ENCODE measurements at regions not wholly inside any gene's neighbourhood (a gene's known extent, or its start where the extent isn't known, plus 50 kb on each side); places are given as distances from the start of the nearest gene placed in this dataset.

DNA sequence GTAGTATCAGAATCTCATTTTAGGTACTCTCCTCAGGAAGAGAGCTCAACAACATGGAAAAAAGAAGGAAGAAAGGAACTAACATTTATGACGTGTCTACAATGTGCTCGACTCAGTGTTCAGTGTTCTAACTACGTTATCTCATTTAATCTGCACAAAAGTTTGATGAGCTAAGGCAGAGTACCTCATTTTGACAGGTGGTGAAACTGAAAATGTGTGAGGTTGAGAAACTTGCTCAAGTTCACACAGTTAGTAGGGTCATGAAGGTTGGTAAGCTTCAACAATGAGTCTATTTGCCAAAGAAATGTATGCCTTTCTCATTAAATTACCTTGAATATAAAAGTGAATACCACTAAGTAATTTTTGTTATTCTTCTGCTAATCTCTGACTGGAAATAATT lies 165.1 kb downstream of the CAAP1 start (continued):
- TF ChIP-seq, protein P1, sequence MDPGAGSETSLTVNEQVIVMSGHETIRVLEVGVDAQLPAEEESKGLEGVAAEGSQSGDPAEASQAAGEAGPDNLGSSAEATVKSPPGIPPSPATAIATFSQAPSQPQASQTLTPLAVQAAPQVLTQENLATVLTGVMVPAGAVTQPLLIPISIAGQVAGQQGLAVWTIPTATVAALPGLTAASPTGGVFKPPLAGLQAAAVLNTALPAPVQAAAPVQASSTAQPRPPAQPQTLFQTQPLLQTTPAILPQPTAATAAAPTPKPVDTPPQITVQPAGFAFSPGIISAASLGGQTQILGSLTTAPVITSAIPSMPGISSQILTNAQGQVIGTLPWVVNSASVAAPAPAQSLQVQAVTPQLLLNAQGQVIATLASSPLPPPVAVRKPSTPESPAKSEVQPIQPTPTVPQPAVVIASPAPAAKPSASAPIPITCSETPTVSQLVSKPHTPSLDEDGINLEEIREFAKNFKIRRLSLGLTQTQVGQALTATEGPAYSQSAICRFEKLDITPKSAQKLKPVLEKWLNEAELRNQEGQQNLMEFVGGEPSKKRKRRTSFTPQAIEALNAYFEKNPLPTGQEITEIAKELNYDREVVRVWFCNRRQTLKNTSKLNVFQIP (CRISPR knock-in tag; IDR thresholded peaks at IDR 0.05; ENCODE audit: borderline replicate concordance, low read depth), result no peak
- TF ChIP-seq RARB (CRISPR knock-in tag; IDR thresholded peaks at IDR 0.05), result no peak

DNA sequence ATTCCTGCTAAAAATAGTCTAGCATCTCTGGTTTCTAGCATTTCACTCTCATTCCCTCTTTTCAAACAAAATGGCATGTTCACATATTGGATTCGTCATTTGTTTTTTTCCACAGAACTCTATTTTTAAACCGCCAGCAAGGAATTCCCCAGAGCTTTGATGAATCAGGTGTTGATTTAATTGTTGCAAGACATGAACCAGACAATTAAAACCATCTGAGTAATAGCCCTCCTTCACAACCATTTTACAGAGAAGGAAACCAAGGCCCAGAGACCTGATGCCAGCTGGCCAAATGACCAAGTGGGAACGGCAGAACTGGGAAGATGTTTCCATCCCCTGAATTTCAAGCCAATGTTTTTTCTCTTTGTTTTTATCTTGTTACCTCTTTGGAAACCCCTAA lies 167.0 kb downstream of the CAAP1 start:
- TF ChIP-seq ESRRG (CRISPR knock-in tag; IDR thresholded peaks at IDR 0.05), result no peak
- no peak for TF ChIP-seq ZNF70 (CRISPR knock-in tag; IDR thresholded peaks at IDR 0.05)
- TF ChIP-seq ZC3H10 (CRISPR knock-in tag; IDR thresholded peaks at IDR 0.05), result peak; percentile 70; the same call in 1 of the 2 replicates
- no peak for ATAC-seq

DNA sequence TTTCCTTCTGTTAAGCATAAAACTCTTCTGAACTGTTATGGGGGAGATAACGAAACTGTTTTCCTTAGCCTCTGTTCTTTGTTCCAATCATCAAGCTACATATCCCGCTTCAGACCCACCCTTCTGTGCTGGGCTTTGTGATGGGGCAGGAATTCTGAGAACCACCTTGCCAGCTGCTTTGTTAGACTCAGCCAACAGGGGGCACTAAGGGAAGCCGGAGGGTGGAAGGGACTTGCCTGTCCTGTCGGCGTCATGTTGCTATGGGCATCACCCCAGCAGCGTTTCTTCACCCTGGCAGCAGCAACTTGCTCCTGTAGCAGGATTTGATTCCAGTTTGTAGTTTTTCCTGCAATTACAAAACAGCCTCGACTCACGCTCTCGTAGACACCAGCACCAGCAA lies 169.1 kb downstream of the CAAP1 start:
- TF ChIP-seq ARNTL (CRISPR knock-in tag; IDR thresholded peaks at IDR 0.05; ENCODE audit: borderline replicate concordance, low read depth), result no peak
- TF ChIP-seq ZFP3 (CRISPR knock-in tag; IDR thresholded peaks at IDR 0.05), result no peak
- TF ChIP-seq, protein P2, sequence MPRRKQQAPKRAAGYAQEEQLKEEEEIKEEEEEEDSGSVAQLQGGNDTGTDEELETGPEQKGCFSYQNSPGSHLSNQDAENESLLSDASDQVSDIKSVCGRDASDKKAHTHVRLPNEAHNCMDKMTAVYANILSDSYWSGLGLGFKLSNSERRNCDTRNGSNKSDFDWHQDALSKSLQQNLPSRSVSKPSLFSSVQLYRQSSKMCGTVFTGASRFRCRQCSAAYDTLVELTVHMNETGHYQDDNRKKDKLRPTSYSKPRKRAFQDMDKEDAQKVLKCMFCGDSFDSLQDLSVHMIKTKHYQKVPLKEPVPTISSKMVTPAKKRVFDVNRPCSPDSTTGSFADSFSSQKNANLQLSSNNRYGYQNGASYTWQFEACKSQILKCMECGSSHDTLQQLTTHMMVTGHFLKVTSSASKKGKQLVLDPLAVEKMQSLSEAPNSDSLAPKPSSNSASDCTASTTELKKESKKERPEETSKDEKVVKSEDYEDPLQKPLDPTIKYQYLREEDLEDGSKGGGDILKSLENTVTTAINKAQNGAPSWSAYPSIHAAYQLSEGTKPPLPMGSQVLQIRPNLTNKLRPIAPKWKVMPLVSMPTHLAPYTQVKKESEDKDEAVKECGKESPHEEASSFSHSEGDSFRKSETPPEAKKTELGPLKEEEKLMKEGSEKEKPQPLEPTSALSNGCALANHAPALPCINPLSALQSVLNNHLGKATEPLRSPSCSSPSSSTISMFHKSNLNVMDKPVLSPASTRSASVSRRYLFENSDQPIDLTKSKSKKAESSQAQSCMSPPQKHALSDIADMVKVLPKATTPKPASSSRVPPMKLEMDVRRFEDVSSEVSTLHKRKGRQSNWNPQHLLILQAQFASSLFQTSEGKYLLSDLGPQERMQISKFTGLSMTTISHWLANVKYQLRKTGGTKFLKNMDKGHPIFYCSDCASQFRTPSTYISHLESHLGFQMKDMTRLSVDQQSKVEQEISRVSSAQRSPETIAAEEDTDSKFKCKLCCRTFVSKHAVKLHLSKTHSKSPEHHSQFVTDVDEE (CRISPR knock-in tag; IDR thresholded peaks at IDR 0.05), result no peak
- no peak for TF ChIP-seq TCF4 (CRISPR knock-in tag; IDR thresholded peaks at IDR 0.05; ENCODE audit: borderline replicate concordance)
- no peak for TF ChIP-seq RARB (CRISPR knock-in tag; IDR thresholded peaks at IDR 0.05)
- TF ChIP-seq ZNF70 (CRISPR knock-in tag; IDR thresholded peaks at IDR 0.05), result no peak
- no peak for TF ChIP-seq ISL1 (CRISPR knock-in tag; IDR thresholded peaks at IDR 0.05)
- TF ChIP-seq, protein P3, sequence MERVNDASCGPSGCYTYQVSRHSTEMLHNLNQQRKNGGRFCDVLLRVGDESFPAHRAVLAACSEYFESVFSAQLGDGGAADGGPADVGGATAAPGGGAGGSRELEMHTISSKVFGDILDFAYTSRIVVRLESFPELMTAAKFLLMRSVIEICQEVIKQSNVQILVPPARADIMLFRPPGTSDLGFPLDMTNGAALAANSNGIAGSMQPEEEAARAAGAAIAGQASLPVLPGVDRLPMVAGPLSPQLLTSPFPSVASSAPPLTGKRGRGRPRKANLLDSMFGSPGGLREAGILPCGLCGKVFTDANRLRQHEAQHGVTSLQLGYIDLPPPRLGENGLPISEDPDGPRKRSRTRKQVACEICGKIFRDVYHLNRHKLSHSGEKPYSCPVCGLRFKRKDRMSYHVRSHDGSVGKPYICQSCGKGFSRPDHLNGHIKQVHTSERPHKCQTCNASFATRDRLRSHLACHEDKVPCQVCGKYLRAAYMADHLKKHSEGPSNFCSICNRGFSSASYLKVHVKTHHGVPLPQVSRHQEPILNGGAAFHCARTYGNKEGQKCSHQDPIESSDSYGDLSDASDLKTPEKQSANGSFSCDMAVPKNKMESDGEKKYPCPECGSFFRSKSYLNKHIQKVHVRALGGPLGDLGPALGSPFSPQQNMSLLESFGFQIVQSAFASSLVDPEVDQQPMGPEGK (CRISPR knock-in tag; IDR thresholded peaks at IDR 0.05; ENCODE audit: borderline replicate concordance), result no peak
- no peak for TF ChIP-seq BACH2 (CRISPR knock-in tag; IDR thresholded peaks at IDR 0.05; ENCODE audit: borderline replicate concordance)
- TF ChIP-seq, protein P4, sequence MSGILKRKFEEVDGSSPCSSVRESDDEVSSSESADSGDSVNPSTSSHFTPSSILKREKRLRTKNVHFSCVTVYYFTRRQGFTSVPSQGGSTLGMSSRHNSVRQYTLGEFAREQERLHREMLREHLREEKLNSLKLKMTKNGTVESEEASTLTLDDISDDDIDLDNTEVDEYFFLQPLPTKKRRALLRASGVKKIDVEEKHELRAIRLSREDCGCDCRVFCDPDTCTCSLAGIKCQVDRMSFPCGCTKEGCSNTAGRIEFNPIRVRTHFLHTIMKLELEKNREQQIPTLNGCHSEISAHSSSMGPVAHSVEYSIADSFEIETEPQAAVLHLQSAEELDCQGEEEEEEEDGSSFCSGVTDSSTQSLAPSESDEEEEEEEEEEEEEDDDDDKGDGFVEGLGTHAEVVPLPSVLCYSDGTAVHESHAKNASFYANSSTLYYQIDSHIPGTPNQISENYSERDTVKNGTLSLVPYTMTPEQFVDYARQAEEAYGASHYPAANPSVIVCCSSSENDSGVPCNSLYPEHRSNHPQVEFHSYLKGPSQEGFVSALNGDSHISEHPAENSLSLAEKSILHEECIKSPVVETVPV (CRISPR knock-in tag; IDR thresholded peaks at IDR 0.05), result no peak
- TF ChIP-seq, protein P1 (CRISPR knock-in tag; IDR thresholded peaks at IDR 0.05; ENCODE audit: borderline replicate concordance, low read depth), result no peak
- no peak for TF ChIP-seq OSR1 (CRISPR knock-in tag; IDR thresholded peaks at IDR 0.05)
- ATAC-seq, result peak; percentile 57; the same call in 2 of the 3 replicates

DNA sequence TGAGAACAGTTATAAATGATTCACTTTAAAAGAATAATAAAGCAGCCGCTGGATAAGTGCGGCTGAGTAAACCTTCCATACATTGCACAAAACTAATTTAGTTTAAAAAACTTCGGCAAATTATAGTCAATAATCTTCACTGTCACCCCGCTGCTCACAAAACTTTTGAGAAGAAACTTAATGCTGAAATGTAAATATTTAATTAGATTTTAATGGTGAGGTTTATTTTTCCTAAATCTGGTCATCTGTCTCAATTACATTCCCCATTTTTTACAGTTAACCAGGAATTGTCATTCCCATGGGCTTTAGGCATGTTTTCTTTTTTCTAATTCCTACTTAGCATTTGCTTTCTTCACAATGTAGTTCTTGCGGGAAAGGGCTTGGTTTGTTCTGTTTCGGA lies 169.8 kb downstream of the CAAP1 start:
- TF ChIP-seq ZC3H10 (CRISPR knock-in tag; IDR thresholded peaks at IDR 0.05), result no peak
- peak; percentile 83 for TF ChIP-seq ISL1 (CRISPR knock-in tag; IDR thresholded peaks at IDR 0.05)
- TF ChIP-seq, protein P3 (CRISPR knock-in tag; IDR thresholded peaks at IDR 0.05; ENCODE audit: borderline replicate concordance), result peak; percentile 35; the same call in 1 of the 2 replicates
- no peak for TF ChIP-seq ARNTL (CRISPR knock-in tag; IDR thresholded peaks at IDR 0.05; ENCODE audit: borderline replicate concordance, low read depth)
- no peak for TF ChIP-seq ZNF8 (CRISPR knock-in tag; IDR thresholded peaks at IDR 0.05)
- ATAC-seq, result peak; percentile 36; the same call in 1 of the 3 replicates

Measured in SK-N-SH treated with all-trans-retinoic acid at 6 μM for 48 hours (cell line).